ENCODE measurements at regions not wholly inside any gene's neighbourhood (a gene's known extent, or its start where the extent isn't known, plus 50 kb on each side); places are given as distances from the start of the nearest gene placed in this dataset.
"Not testable (repeated sequence)": the region's sequence is repeated elsewhere in the genome, so short reads cannot be mapped to it uniquely, and the experiment has no call there.

- not testable (repeated sequence) for DNase-seq
Observed at GRCh38 chr4:137733174-137734141, 201.2 kb upstream of the PCDH18 start.

GRCh38 chr4:137722910-137723309 is 190.6 kb upstream of the PCDH18 start:
- DNase-seq: no peak

GRCh38 chr4:137711502-137711901 is 179.2 kb upstream of the PCDH18 start:
- no peak for DNase-seq

GRCh38 chr4:137707626-137708025 is 175.3 kb upstream of the PCDH18 start:
- no peak for DNase-seq

- DNase-seq: no peak
Observed at GRCh38 chr4:137707102-137707620, 174.9 kb upstream of the PCDH18 start.

- no peak for DNase-seq
Observed at GRCh38 chr4:137705171-137705783, 173.0 kb upstream of the PCDH18 start.

- no peak for DNase-seq
Observed at GRCh38 chr4:137703195-137703594, 170.9 kb upstream of the PCDH18 start.

- DNase-seq: no peak
Observed at GRCh38 chr4:137702512-137702911, 170.2 kb upstream of the PCDH18 start.

- DNase-seq: no peak
Observed at GRCh38 chr4:137701401-137701800, 169.1 kb upstream of the PCDH18 start.

- no peak for DNase-seq
Observed at GRCh38 chr4:137700751-137701150, 168.5 kb upstream of the PCDH18 start.

- no peak for DNase-seq
Observed at GRCh38 chr4:137700072-137700471, 167.8 kb upstream of the PCDH18 start.

- DNase-seq: no peak
Observed at GRCh38 chr4:137694138-137694537, 161.8 kb upstream of the PCDH18 start.

GRCh38 chr4:137693641-137694040 is 161.3 kb upstream of the PCDH18 start:
- no peak for DNase-seq

GRCh38 chr4:137692205-137692604 is 159.9 kb upstream of the PCDH18 start:
- no peak for DNase-seq

GRCh38 chr4:137688651-137689050 is 156.4 kb upstream of the PCDH18 start:
- DNase-seq: no peak

GRCh38 chr4:137685357-137685756 is 153.1 kb upstream of the PCDH18 start:
- DNase-seq: no peak

- no peak for DNase-seq
Observed at GRCh38 chr4:137681081-137681480, 148.8 kb upstream of the PCDH18 start.

GRCh38 chr4:137678796-137679195 is 146.5 kb upstream of the PCDH18 start:
- DNase-seq: no peak

GRCh38 chr4:137677863-137678262 is 145.6 kb upstream of the PCDH18 start:
- DNase-seq: no peak

GRCh38 chr4:137676357-137676998 is 144.2 kb upstream of the PCDH18 start:
- no peak for DNase-seq

GRCh38 chr4:137674066-137674465 is 141.8 kb upstream of the PCDH18 start:
- no peak for DNase-seq

- no peak for DNase-seq
Observed at GRCh38 chr4:137668885-137669545, 136.7 kb upstream of the PCDH18 start.

GRCh38 chr4:137664416-137664815 is 132.1 kb upstream of the PCDH18 start:
- DNase-seq: no peak

Data from stimulated activated CD4-positive, alpha-beta T cell treated with anti-CD3 and anti-CD28 coated beads, Interleukin-12 subunit alpha, Interleukin-12 subunit beta, amount 100 ng/mL, for 4 hours (primary cell).